Aorta (tissue), 5 donors: ENCODE measurements at regions not wholly inside any gene's neighbourhood (a gene's known extent, or its start where the extent isn't known, plus 50 kb on each side); places are given as distances from the start of the nearest gene placed in this dataset.

ENCODE experiments used
- ATAC-seq: fragments of 200-7000 bp; cut with Tn5 transposase; one replicate; pipeline ENCODE4 v1.9.1; 2022; ENCODE audit warnings: moderate library complexity; ENCODE audit not compliant: low FRiP score
- DNase-seq, 2 donors: peaks; one replicate each; pipeline ENCODE4 v3.0.0-alpha.2; 2020
- H3K27ac ChIP-seq, 2 donors: one replicate each; pipeline ENCODE4 v1.5.1; 2013; ENCODE audit warnings: low read length in 2 of 2, mild to moderate bottlenecking in 2 of 2, moderate library complexity in 2 of 2, control low read depth in 1 of 2, inconsistent platforms in 1 of 2, low read depth in 1 of 2
- H3K27me3 ChIP-seq, 2 donors: one replicate each; pipeline ENCODE4 v1.6.1; 2013; ENCODE audit warnings: control low read depth in 1 of 2, low read length in 1 of 2, mild to moderate bottlenecking in 1 of 2, moderate library complexity in 1 of 2; ENCODE audit not compliant: insufficient read depth in 2 of 2, control insufficient read depth in 1 of 2
- H3K36me3 ChIP-seq, 2 donors: one replicate each; pipeline ENCODE4 v1.6.1; 2013; ENCODE audit warnings: control low read depth in 1 of 2, low read length in 1 of 2, mild to moderate bottlenecking in 1 of 2; ENCODE audit not compliant: insufficient read depth in 2 of 2, control insufficient read depth in 1 of 2
- H3K4me1 ChIP-seq, 2 donors: one replicate each; pipeline ENCODE4 v1.6.1; 2013; ENCODE audit warnings: low read length in 2 of 2, control low read depth in 1 of 2, mild to moderate bottlenecking in 1 of 2, moderate library complexity in 1 of 2; ENCODE audit not compliant: insufficient read depth in 2 of 2, control insufficient read depth in 1 of 2
- H3K4me3 ChIP-seq, 2 donors: one replicate each; pipeline ENCODE4 v1.5.1; 2013; ENCODE audit warnings: low read length in 2 of 2, control low read depth in 1 of 2, mild to moderate bottlenecking in 1 of 2
- H3K9me3 ChIP-seq: one replicate; pipeline ENCODE4 v1.6.1; 2013; ENCODE audit warnings: mild to moderate bottlenecking, low read length; ENCODE audit not compliant: control insufficient read depth
- WGBS, 2 donors: extraction: QIAGEN DNeasy Blood & Tissue Kit; methylation state at CpG; one replicate each; pipeline ENCODE4 v1.1.7; 2013; 5-methylcytosine and 5-hydroxymethylcytosine counted together
- intact Hi-C, 2 donors: fragments of 100-400 bp; cut with DNase I; formaldehyde crosslinking; loops; one replicate each; pipeline versions ENCODE4 v1.14.2 to v1.15.0; 2022
- donor health status: healthy with polysubstance abuse.
- donor health status: Bipolar disorder and iron deficiency.
- donor health status: DM: no; HTN: no; CAD: no.
- donor health status: DM: no; HTN: no; CAD: no.
- donor health status: DM: yes; HTN: yes; CAD: no.

- no peaks in the 10 kb centered on the region for H3K36me3 ChIP-seq
- H3K27me3 ChIP-seq, result no peaks in the 10 kb centered on the region
- H3K27ac ChIP-seq, result no peak overlapping the region
- ATAC-seq, result no peak
- no peak for DNase-seq
- no peak overlapping the region for H3K4me3 ChIP-seq
- H3K9me3 ChIP-seq, result no peaks in the 10 kb centered on the region
- WGBS, 2 donors, result 88 to 93% methylated on average over 6 of the region's 6 CpGs
- intact Hi-C loops, result no loop called here
- H3K4me1 ChIP-seq, result no peaks in the 10 kb centered on the region
These were observed 94.5 kb upstream of the ATP1A1 start for GRCh38 chr1:116278541-116278866.

- WGBS, 2 donors, result 74 to 81% methylated on average over 3 of the region's 3 CpGs
- Histone ChIP-seq H3K36me3 (no peaks in the 10 kb centered on the region), H3K4me1 (no peaks in the 10 kb centered on the region), H3K4me3 (no peak overlapping the region), H3K9me3 (no peaks in the 10 kb centered on the region), H3K27me3 (no peaks in the 10 kb centered on the region), H3K27ac (no peak overlapping the region)
- ATAC-seq (no peak), DNase-seq (no peak)
- intact Hi-C loops, result no loop called here
These were observed 93.3 kb upstream of the ATP1A1 start for GRCh38 chr1:116279715-116280114.

- ATAC-seq (no peak), DNase-seq (no peak)
- Histone ChIP-seq H3K36me3 (no peaks in the 10 kb centered on the region), H3K9me3 (no peaks in the 10 kb centered on the region), H3K4me3 (no peak overlapping the region), H3K4me1 (no peaks in the 10 kb centered on the region), H3K27me3 (no peaks in the 10 kb centered on the region), H3K27ac (no peak overlapping the region)
- intact Hi-C loops, result no loop called here
- WGBS, 2 donors, result 90 to 92% methylated on average over 5 of the region's 5 CpGs
These were observed 88.1 kb upstream of the ATP1A1 start for GRCh38 chr1:116284819-116285390.

GRCh38 chr1:116286541-116286971 is 86.5 kb upstream of the ATP1A1 start:
- Histone ChIP-seq H3K9me3 (no peaks in the 10 kb centered on the region), H3K4me3 (no peak overlapping the region), H3K36me3 (no peaks in the 10 kb centered on the region), H3K4me1 (no peaks in the 10 kb centered on the region), H3K27me3 (no peaks in the 10 kb centered on the region), H3K27ac (no peak overlapping the region)
- intact Hi-C loops, result no loop called here
- 68 to 77% methylated on average over 1 of the region's 1 CpG for WGBS, 2 donors
- DNase-seq (no peak), ATAC-seq (no peak)

GRCh38 chr1:116287341-116288200 is 85.5 kb upstream of the ATP1A1 start:
- ATAC-seq (no peak), DNase-seq (no peak)
- Histone ChIP-seq H3K9me3 (no peaks in the 10 kb centered on the region), H3K4me3 (no peak overlapping the region), H3K4me1 (no peaks in the 10 kb centered on the region), H3K36me3 (no peaks in the 10 kb centered on the region), H3K27ac (no peak overlapping the region), H3K27me3 (no peaks in the 10 kb centered on the region)
- intact Hi-C loops, result no loop called here
- WGBS, 2 donors, result 71 to 80% methylated on average over 5 of the region's 5 CpGs

- no peak overlapping the region for H3K27ac ChIP-seq
- no peaks in the 10 kb centered on the region for H3K4me1 ChIP-seq
- H3K9me3 ChIP-seq, result no peaks in the 10 kb centered on the region
- ATAC-seq (no peak), DNase-seq (no peak)
- no peaks in the 10 kb centered on the region for H3K27me3 ChIP-seq
- no peak overlapping the region for H3K4me3 ChIP-seq
- WGBS, 2 donors, result 75 to 78% methylated on average over 2 of the region's 2 CpGs
- intact Hi-C loops, result no loop called here
- no peaks in the 10 kb centered on the region for H3K36me3 ChIP-seq
These were observed 84.8 kb upstream of the ATP1A1 start for GRCh38 chr1:116288201-116288598.

- WGBS, 2 donors, result 87 to 92% methylated on average over 2 of the region's 2 CpGs
These were observed 83.9 kb upstream of the ATP1A1 start for GRCh38 chr1:116289193-116289592.

GRCh38 chr1:116290085-116290705 is 82.8 kb upstream of the ATP1A1 start:
- no peak for DNase-seq
- WGBS, 2 donors, result 63 to 68% methylated on average over 3 of the region's 3 CpGs
- no peak for ATAC-seq
- H3K4me1 ChIP-seq, result no peaks in the 10 kb centered on the region
- intact Hi-C loops, result no loop called here
- no peaks in the 10 kb centered on the region for H3K36me3 ChIP-seq
- H3K4me3 ChIP-seq, result no peak overlapping the region
- no peaks in the 10 kb centered on the region for H3K9me3 ChIP-seq
- H3K27ac ChIP-seq, result no peak overlapping the region
- H3K27me3 ChIP-seq, result no peaks in the 10 kb centered on the region

More at GRCh38 chr1:116289193-116289592, 83.9 kb upstream of the ATP1A1 start:
- Histone ChIP-seq H3K27me3 (no peaks in the 10 kb centered on the region), H3K4me1 (no peaks in the 10 kb centered on the region), H3K36me3 (no peaks in the 10 kb centered on the region), H3K9me3 (no peaks in the 10 kb centered on the region), H3K4me3 (no peak overlapping the region), H3K27ac (no peak overlapping the region)
- intact Hi-C loops, result no loop called here
- ATAC-seq, result no peak
- no peak for DNase-seq

- no peak for DNase-seq
- no peak overlapping the region for H3K27ac ChIP-seq
- no peak for ATAC-seq
- H3K36me3 ChIP-seq, result no peaks in the 10 kb centered on the region
- H3K4me3 ChIP-seq, result no peak overlapping the region
- no peaks in the 10 kb centered on the region for H3K9me3 ChIP-seq
- intact Hi-C loops, result no loop called here
- no peaks in the 10 kb centered on the region for H3K4me1 ChIP-seq
- WGBS, 2 donors, result 95 to 98% methylated on average over 2 of the region's 2 CpGs
- no peaks in the 10 kb centered on the region for H3K27me3 ChIP-seq
These were observed 82.0 kb upstream of the ATP1A1 start for GRCh38 chr1:116291024-116291423.
